Umbilical cord (tissue), 1 donor: ENCODE measurements at regions not wholly inside any gene's neighbourhood (a gene's known extent, or its start where the extent isn't known, plus 50 kb on each side); places are given as distances from the start of the nearest gene placed in this dataset.
A peak's percentile ranks its signal among the peaks of the same experiment; 100 is the strongest.

Experiments
- DNase-seq: peaks from one replicate; pipeline ENCODE4 v3.0.0-alpha.2; 2015; ENCODE audit warnings: low spot score

GRCh38 chr17:71461498-71462169 is 659.2 kb upstream of the SOX9 start:
- no peak for DNase-seq

- DNase-seq = no peak
Measured at GRCh38 chr17:71464241-71464640, 656.6 kb upstream of the SOX9 start.

GRCh38 chr17:71464751-71465150 is 656.1 kb upstream of the SOX9 start:
- DNase-seq = no peak

GRCh38 chr17:71467719-71468118 is 653.1 kb upstream of the SOX9 start:
- no peak for DNase-seq

GRCh38 chr17:71470062-71470461 is 650.8 kb upstream of the SOX9 start:
- DNase-seq = no peak

- DNase-seq = peak; percentile 29
Measured at GRCh38 chr17:71472809-71473789, 647.7 kb upstream of the SOX9 start.

- DNase-seq = no peak
Measured at GRCh38 chr17:71477356-71477755, 643.5 kb upstream of the SOX9 start.

- DNase-seq = no peak
Measured at GRCh38 chr17:71480099-71480498, 640.7 kb upstream of the SOX9 start.

GRCh38 chr17:71482625-71483024 is 638.2 kb upstream of the SOX9 start:
- DNase-seq = no peak

GRCh38 chr17:71484546-71484945 is 636.3 kb upstream of the SOX9 start:
- DNase-seq = no peak

- DNase-seq = no peak
Measured at GRCh38 chr17:71485426-71485825, 635.4 kb upstream of the SOX9 start.

- no peak for DNase-seq
Measured at GRCh38 chr17:71486261-71486660, 634.6 kb upstream of the SOX9 start.

GRCh38 chr17:71488851-71489250 is 632.0 kb upstream of the SOX9 start:
- DNase-seq = no peak

GRCh38 chr17:71494062-71494855 is 626.6 kb upstream of the SOX9 start:
- DNase-seq = peak; percentile 14

- no peak for DNase-seq
Measured at GRCh38 chr17:71495420-71495819, 625.4 kb upstream of the SOX9 start.

- peak; percentile 82 for DNase-seq
Measured at GRCh38 chr17:71496552-71496951, 624.3 kb upstream of the SOX9 start.

GRCh38 chr17:71500761-71501555 is 619.9 kb upstream of the SOX9 start:
- DNase-seq = no peak

- DNase-seq = no peak
Measured at GRCh38 chr17:71501711-71502110, 619.1 kb upstream of the SOX9 start.

- DNase-seq = peak; percentile 58
Measured at GRCh38 chr17:71502443-71502842, 618.4 kb upstream of the SOX9 start.

GRCh38 chr17:71503710-71504465 is 616.9 kb upstream of the SOX9 start:
- no peak for DNase-seq
